ENCODE measurements at regions not wholly inside any gene's neighbourhood (a gene's known extent, or its start where the extent isn't known, plus 50 kb on each side); places are given as distances from the start of the nearest gene placed in this dataset.

- TF ChIP-seq, protein P1, sequence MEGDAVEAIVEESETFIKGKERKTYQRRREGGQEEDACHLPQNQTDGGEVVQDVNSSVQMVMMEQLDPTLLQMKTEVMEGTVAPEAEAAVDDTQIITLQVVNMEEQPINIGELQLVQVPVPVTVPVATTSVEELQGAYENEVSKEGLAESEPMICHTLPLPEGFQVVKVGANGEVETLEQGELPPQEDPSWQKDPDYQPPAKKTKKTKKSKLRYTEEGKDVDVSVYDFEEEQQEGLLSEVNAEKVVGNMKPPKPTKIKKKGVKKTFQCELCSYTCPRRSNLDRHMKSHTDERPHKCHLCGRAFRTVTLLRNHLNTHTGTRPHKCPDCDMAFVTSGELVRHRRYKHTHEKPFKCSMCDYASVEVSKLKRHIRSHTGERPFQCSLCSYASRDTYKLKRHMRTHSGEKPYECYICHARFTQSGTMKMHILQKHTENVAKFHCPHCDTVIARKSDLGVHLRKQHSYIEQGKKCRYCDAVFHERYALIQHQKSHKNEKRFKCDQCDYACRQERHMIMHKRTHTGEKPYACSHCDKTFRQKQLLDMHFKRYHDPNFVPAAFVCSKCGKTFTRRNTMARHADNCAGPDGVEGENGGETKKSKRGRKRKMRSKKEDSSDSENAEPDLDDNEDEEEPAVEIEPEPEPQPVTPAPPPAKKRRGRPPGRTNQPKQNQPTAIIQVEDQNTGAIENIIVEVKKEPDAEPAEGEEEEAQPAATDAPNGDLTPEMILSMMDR (conservative IDR thresholded peaks at IDR 0.05; ENCODE audit: low read length) = no peak
- no peak for TF ChIP-seq EZH2phosphoT487 (IDR thresholded peaks at IDR 0.05; ENCODE audit: borderline replicate concordance)
These were observed 77.1 kb upstream of the GNAI1 start for GRCh38 chr7:80057488-80057887.
